IPS DF 6.9 (cell line): ENCODE measurements at regions not wholly inside any gene's neighbourhood (a gene's known extent, or its start where the extent isn't known, plus 50 kb on each side); places are given as distances from the start of the nearest gene placed in this dataset.

Experiments used
- DNase-seq: peaks from one replicate; pipeline ENCODE4 v3.0.0-alpha.2; 2013; ENCODE audit warnings: low read depth, low spot score
- H3K27ac ChIP-seq: one replicate; pipeline ENCODE4 v1.5.1; 2013; ENCODE audit warnings: low read length, control low read depth
- H3K27me3 ChIP-seq: 2 replicates; pipeline ENCODE4 v1.6.1; 2013; ENCODE audit warnings: mild to moderate bottlenecking, low read length; ENCODE audit not compliant: control insufficient read depth, insufficient read depth
- H3K36me3 ChIP-seq: 2 replicates; pipeline ENCODE4 v1.6.1; 2013; ENCODE audit warnings: low read length; ENCODE audit not compliant: control insufficient read depth, insufficient read depth
- H3K4me1 ChIP-seq: 2 replicates; pipeline ENCODE4 v1.6.1; 2013; ENCODE audit warnings: low read length; ENCODE audit not compliant: control insufficient read depth, insufficient read depth
- H3K4me3 ChIP-seq: 2 replicates; pipeline ENCODE4 v1.5.1; 2013; ENCODE audit warnings: mild to moderate bottlenecking, low read length
- H3K9me3 ChIP-seq: 2 replicates; pipeline ENCODE4 v1.6.1; 2013; ENCODE audit warnings: low read length, inconsistent platforms; ENCODE audit not compliant: control insufficient read depth, insufficient read depth
- WGBS: extraction: QIAGEN DNeasy Blood & Tissue Kit; methylation state at CpG from one replicate; pipeline ENCODE4 v1.1.7; 2013; ENCODE audit warnings: mixed read lengths, missing lambda C conversion rate; ENCODE audit not compliant: insufficient read length, insufficient coverage; 5-methylcytosine and 5-hydroxymethylcytosine counted together

GRCh38 chr9:14014218-14014617 is 299.7 kb downstream of the NFIB start:
- H3K27me3 ChIP-seq = no peaks in the 10 kb centered on the region
- H3K27ac ChIP-seq = no peak overlapping the region
- no peak overlapping the region for H3K4me3 ChIP-seq
- H3K36me3 ChIP-seq = no peaks in the 10 kb centered on the region
- H3K9me3 ChIP-seq = no peaks in the 10 kb centered on the region
- no peaks in the 10 kb centered on the region for H3K4me1 ChIP-seq
- no peak for DNase-seq

DNA sequence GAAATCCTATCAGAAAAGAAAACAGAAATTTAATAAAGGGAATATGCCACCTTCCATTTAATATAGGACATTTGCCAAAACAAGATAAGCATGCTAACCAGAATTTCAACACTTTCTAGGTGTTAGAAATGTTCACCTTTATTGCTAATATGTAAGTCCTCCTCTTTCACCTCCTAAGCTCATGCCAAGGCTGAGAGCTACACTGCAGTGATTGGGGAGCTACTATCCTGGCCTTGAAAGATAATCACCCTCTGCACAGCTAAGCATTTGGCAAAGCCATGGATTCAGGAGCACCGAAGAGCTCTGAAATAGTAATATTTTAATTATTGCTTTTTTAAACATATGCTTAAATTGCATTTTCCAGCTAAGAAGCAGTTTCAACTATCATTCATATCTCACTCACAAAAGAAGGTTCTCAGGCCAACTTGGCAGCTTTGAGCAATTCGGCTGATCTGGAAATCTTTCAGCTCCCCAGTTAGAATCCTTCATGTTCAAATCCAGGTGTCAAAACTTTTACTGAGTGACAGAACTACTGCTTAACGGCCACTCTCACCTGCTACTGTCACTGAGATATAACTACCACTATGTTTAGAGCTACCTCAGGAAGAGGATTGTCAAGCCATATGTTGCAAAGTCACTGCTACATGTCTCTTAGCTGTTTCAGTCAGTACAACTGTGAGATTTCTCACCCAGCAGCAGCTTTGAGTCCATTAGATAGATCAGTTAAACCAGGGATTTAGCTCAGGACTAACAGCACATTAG is 302.0 kb downstream of the NFIB start:
- H3K4me1 ChIP-seq = no peaks in the 10 kb centered on the region
- no peak overlapping the region for H3K4me3 ChIP-seq
- no peaks in the 10 kb centered on the region for H3K36me3 ChIP-seq
- no peak for DNase-seq
- no peak overlapping the region for H3K27ac ChIP-seq
- no CpG with 5 or more reads among the region's 3 CpGs for WGBS
- no peaks in the 10 kb centered on the region for H3K9me3 ChIP-seq
- H3K27me3 ChIP-seq = no peaks in the 10 kb centered on the region

DNA sequence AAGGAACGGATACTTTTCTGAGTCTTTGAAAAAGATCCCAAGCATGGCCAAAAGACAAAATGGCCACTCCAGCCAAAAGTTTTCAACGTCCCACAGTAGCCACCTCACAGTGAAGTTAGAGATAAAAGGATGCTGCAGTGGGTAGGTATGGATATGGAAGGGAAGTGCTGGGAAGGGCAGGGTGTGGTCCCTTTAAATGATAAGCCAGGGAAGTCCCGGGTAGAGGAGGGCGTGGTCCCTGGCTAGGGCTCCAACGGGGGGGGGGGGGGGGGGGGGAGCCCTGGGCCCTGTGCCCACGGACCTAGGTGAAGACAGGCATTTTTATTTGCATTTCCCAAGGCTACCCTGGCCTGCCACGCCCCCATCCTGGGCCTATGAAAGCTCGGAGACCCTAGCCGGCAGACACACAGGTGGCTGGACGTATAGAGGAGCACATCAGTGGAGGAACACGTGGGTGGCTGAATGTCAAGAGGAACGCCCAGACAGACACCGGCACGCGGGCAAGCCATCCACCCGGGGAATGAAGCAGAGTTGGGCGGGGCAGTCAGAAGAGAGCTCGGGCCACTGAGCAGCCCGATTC is 306.7 kb downstream of the NFIB start:
- WGBS = no CpG with 5 or more reads among the region's 19 CpGs

DNA sequence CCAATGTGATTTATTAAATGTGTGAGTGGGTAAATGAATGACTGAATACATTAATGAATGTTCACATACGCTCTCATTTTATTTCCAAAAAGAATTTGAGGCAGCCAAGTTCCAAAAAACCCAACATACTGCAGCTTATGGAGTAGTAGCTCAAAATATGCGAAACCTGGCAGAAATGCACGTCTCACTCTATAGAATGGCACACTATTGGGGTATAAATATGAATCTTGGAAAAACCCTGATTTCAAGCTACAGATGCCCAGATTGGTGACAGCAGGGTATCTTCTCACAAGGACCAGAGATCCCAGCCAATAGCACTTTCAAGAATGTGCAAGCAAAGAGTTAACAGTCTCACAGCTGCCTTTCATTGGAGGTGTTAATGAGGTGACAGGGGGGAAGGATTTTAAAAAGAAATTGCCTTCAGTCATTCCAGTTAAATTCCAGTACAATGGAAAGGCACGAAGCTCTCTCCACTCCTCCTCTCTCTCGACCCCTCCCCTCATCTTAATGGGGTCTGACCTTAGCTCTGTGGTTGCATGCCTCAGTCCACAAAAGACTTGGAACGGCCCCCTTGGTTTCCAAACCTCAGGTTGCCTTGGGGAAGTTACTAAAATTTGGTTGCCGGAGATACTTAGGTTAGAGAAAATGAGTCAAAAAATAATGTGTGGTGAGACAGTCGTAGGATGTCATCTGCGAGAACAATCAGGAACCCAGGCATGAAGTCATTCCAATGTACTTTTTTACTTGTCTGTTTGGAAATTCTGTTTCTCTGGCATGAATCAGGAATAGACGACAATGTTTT is 307.4 kb downstream of the NFIB start:
- Histone ChIP-seq H3K27me3 (no peaks in the 10 kb centered on the region), H3K4me1 (no peaks in the 10 kb centered on the region), H3K27ac (no peak overlapping the region), H3K36me3 (no peaks in the 10 kb centered on the region), H3K9me3 (no peaks in the 10 kb centered on the region), H3K4me3 (no peak overlapping the region)
- no CpG with 5 or more reads among the region's 10 CpGs for WGBS
- DNase-seq = no peak

More for the DNA sequence above, 306.7 kb downstream of the NFIB start:
- Histone ChIP-seq H3K36me3 (no peaks in the 10 kb centered on the region), H3K4me3 (no peak overlapping the region), H3K27me3 (no peaks in the 10 kb centered on the region), H3K9me3 (no peaks in the 10 kb centered on the region), H3K4me1 (no peaks in the 10 kb centered on the region), H3K27ac (no peak overlapping the region)
- no peak for DNase-seq

- Histone ChIP-seq H3K27me3 (no peaks in the 10 kb centered on the region), H3K4me1 (no peaks in the 10 kb centered on the region), H3K36me3 (no peaks in the 10 kb centered on the region), H3K4me3 (no peak overlapping the region), H3K27ac (no peak overlapping the region), H3K9me3 (no peaks in the 10 kb centered on the region)
- no CpG with 5 or more reads among the region's 1 CpG for WGBS
- no peak for DNase-seq
Observed at GRCh38 chr9:14004110-14004509, 309.8 kb downstream of the NFIB start.

GRCh38 chr9:13994240-13994639 is 319.7 kb downstream of the NFIB start:
- H3K27ac ChIP-seq = no peak overlapping the region
- no CpG with 5 or more reads among the region's 3 CpGs for WGBS

GRCh38 chr9:13993632-13994185 is 320.2 kb downstream of the NFIB start:
- no peak for DNase-seq
- Histone ChIP-seq H3K4me1 (no peaks in the 10 kb centered on the region), H3K27ac (no peak overlapping the region), H3K36me3 (no peaks in the 10 kb centered on the region), H3K27me3 (no peaks in the 10 kb centered on the region), H3K9me3 (no peaks in the 10 kb centered on the region), H3K4me3 (no peak overlapping the region)
- WGBS = no CpG with 5 or more reads among the region's 7 CpGs

More at GRCh38 chr9:13994240-13994639, 319.7 kb downstream of the NFIB start:
- H3K4me3 ChIP-seq = no peak overlapping the region
- H3K27me3 ChIP-seq = no peaks in the 10 kb centered on the region
- no peak for DNase-seq
- H3K4me1 ChIP-seq = no peaks in the 10 kb centered on the region
- H3K36me3 ChIP-seq = no peaks in the 10 kb centered on the region
- no peaks in the 10 kb centered on the region for H3K9me3 ChIP-seq

GRCh38 chr9:13992138-13993088 is 321.5 kb downstream of the NFIB start:
- H3K27me3 ChIP-seq = no peaks in the 10 kb centered on the region
- H3K27ac ChIP-seq = no peak overlapping the region
- no peaks in the 10 kb centered on the region for H3K9me3 ChIP-seq
- H3K36me3 ChIP-seq = no peaks in the 10 kb centered on the region
- DNase-seq = no peak
- no peaks in the 10 kb centered on the region for H3K4me1 ChIP-seq
- WGBS = no CpG with 5 or more reads among the region's 8 CpGs
- no peak overlapping the region for H3K4me3 ChIP-seq

GRCh38 chr9:13991395-13991794 is 322.5 kb downstream of the NFIB start:
- no CpG with 5 or more reads among the region's 1 CpG for WGBS
- Histone ChIP-seq H3K27ac (no peak overlapping the region), H3K27me3 (no peaks in the 10 kb centered on the region), H3K4me1 (no peaks in the 10 kb centered on the region), H3K36me3 (no peaks in the 10 kb centered on the region), H3K4me3 (no peak overlapping the region), H3K9me3 (no peaks in the 10 kb centered on the region)
- DNase-seq = no peak

- Histone ChIP-seq H3K9me3 (no peaks in the 10 kb centered on the region), H3K4me3 (no peak overlapping the region), H3K4me1 (no peaks in the 10 kb centered on the region), H3K27me3 (no peaks in the 10 kb centered on the region), H3K36me3 (no peaks in the 10 kb centered on the region), H3K27ac (no peak overlapping the region)
- no peak for DNase-seq
- no CpG with 5 or more reads among the region's 4 CpGs for WGBS
Observed at GRCh38 chr9:13990994-13991393, 322.9 kb downstream of the NFIB start.
